GM18498 (cell line): ENCODE measurements at regions not wholly inside any gene's neighbourhood (a gene's known extent, or its start where the extent isn't known, plus 50 kb on each side); places are given as distances from the start of the nearest gene placed in this dataset.

ENCODE experiments used
- ATAC-seq: cut with Tn5 transposase; IDR thresholded peaks from one replicate; pipeline ENCODE4 v1.9.1; 2021; ENCODE audit warnings: mild to moderate bottlenecking, moderate library complexity; ENCODE audit not compliant: unreplicated experiment

- ATAC-seq: no peak
Observed at GRCh38 chr16:55041540-55042234, 111.0 kb downstream of the IRX5 start.

- no peak for ATAC-seq
Observed at GRCh38 chr16:55042556-55043432, 112.1 kb downstream of the IRX5 start.

- no peak for ATAC-seq
Observed at GRCh38 chr16:55043499-55043898, 112.8 kb downstream of the IRX5 start.

- no peak for ATAC-seq
Observed at GRCh38 chr16:55044201-55044975, 113.7 kb downstream of the IRX5 start.

DNA sequence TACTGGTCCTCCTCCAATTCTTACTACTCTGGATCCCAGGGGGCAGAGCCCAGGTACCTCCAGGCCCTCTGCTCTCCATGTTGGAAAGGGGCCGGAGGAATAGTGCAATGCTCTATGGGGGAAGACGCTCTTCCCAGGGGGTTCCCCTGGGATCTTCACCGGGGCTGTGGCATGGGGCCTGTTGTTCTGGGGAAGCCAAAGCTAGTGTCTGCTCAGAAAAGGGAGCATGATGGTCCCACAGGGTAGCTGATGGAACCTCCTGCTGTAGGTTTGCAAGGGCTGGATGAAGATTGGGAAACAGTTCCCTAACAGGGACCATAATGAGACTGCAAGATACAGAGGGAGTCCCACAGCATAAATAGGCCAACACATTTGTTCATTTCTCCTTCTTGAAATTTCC, 114.7 kb downstream of the IRX5 start:
- ATAC-seq: no peak

DNA sequence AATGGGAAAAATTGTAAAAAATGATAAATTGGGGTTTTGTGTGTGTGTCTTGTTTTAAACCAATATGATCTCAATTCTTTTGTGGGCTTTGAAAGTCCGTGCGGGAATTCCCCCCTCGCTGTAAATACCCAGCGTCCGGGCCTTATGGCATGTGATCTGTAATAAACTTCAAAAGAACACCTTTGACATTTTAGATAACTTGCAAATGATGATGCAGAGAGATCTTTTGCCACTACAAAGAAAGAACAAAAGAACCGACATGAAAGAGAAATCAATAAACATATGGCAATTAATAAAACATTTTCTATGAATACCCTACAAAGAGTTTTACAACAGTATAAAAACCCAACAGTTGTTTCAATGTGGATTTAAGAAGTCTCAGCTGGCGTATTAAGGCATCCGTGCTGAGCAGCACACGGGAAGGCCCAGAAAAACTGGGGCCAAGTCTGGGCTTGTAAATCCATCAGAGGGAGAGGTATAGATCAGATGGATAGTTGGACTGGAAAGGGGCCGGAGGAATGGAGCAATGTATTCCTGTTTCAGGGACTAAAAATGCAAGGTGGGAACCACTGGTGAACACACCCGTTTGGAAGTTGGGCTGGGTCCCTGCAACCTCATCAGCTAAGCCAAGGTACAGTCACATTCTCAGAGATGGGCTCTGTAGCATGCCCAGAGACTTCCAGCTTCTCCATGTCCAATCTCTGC, 115.2 kb downstream of the IRX5 start:
- no peak for ATAC-seq

- ATAC-seq: no peak
Observed at GRCh38 chr16:55046513-55046912, 115.8 kb downstream of the IRX5 start.

DNA sequence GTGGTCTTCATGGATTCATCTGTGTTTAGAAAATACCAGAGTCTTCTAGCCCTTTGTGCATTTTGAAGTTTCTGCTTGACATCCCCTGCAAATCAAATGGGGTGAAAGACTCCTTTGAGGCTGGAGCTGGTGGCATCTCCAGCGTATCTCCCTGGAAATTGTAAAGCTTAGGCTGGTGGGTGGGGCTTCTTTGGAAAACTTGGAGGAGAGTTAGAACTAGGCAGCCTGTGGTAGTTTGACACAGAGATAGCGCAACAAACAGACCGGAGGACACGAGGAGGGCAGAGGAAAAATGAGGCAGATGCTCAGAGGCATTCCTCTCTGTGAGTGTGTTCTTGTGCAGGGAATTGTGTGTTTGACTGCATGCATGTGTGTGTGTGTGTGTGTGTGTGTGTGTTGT, 116.3 kb downstream of the IRX5 start:
- no peak for ATAC-seq

DNA sequence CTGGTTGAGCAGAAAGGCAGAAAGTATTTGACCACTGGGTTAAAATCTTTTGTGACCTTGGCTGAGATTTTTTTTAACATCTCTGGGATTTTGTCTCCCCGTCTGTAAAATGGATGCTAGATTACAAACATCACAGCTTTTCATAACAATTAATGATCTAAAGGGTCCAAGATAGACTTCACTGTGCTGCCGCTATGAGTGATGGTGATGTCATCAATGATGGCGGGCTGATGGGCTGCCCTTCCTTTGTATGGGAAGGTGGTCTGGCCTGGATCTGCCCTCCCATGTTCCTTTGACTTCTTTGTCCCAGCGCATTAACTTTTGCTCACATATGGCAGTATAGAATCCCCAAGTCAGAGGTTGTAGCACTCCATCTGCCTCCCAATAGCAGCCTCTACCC, 116.7 kb downstream of the IRX5 start:
- ATAC-seq: no peak

GRCh38 chr16:55047903-55048497, 117.3 kb downstream of the IRX5 start:
- ATAC-seq: no peak

DNA sequence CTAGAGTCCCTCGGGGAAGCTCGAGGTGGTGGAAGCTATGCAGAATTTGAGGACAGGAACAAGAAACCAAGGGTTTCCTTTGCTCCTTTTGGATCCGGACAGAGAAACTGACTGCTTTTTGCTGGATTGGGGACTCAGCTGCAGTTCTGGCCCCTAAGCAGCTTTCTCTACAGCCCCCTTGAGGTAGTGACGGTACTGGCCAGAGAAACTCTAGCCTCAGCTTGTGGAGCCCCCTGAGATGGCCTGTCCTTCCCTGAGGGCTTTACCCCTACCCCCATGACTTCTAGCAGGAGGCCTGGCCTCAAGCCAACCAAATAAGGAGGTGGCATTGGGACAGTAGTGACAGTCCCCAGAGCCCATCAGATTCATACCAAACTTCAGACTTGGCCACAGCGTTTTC, 118.1 kb downstream of the IRX5 start:
- no peak for ATAC-seq

- no peak for ATAC-seq
Observed at GRCh38 chr16:55051571-55052347, 121.1 kb downstream of the IRX5 start.

DNA sequence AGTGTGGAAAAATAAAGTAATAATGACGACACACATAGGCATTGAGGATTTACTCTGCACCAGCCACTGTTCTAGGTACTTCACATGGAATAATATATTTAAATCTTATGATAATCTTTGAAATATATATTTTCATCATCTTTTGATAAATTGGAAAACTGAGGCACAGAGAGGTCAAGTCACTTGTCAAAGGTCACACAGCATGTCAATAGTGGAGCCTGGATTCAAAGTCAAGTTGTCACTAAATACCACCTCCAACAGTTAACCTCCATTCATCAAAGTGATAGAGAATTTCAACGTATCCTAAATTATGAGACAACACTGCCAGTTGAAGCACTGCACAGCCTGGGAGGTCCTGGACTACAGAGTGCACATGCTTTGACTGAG, 121.7 kb downstream of the IRX5 start:
- no peak for ATAC-seq

DNA sequence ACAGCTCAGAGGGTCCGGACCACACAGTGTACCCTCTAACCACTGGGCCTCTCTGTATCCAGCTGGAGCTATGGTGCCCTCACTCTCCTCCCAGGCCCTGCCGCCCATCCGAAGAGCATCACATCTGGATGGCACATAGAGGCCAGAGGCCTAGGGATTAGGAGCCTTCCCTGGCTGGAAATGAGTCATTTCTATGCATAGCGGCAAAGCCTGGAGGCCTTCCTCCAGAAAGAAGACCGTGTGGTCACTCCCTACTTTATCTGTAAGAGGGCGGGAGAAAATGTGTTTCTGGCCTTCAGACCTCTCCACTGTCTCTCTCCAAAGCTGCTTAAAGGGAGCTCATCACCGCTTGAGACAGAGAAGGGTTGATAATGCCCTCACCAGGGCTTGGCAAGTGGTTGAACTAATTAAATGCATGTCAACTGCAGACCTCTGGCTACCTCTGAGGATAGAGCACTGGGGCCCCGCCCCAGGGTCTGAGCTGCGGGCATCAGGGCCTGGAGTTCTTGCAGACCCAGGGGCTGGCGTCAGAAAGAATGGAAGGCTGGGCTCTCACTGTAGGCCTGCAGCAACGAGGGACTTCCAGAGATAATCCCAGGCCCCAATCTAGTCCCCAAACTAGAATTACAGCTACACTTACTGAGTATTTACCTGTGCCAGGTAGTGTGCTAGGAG, 122.2 kb downstream of the IRX5 start:
- ATAC-seq: no peak

GRCh38 chr16:55055262-55055661, 124.6 kb downstream of the IRX5 start:
- ATAC-seq: no peak

GRCh38 chr16:55056585-55057401, 126.1 kb downstream of the IRX5 start:
- no peak for ATAC-seq

DNA sequence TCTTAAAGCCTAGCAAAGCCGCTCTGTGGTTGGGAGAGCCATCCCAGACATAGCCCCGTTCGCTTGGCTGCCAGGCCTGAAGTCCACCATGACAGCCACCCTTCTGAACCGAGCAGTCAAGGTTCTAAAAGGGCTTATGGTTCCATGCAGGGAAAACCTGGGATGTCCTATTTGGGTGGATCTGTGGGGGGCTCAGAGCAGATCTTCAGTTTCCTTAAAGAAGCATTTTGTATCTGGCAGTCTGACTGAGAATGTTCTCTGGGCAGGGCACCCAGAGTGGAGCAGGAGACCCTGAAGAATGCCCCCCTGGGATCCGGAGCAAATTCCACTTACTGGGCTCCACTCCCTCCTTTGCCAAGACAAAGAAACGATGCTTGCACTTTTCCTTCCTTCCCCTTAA, 127.2 kb downstream of the IRX5 start:
- ATAC-seq: no peak

- no peak for ATAC-seq
Observed at GRCh38 chr16:55058576-55058975, 127.9 kb downstream of the IRX5 start.
